DOHH2 (cell line): ENCODE measurements at regions not wholly inside any gene's neighbourhood (a gene's known extent, or its start where the extent isn't known, plus 50 kb on each side); places are given as distances from the start of the nearest gene placed in this dataset.

Experiments
- H3F3A ChIP-seq: fragments of 200-600 bp; sonication (generic), shearing (Covaris generic); 2 replicates; pipeline ENCODE4 v1.6.0; 2016; ENCODE audit warnings: antibody characterized with exemption, mild to moderate bottlenecking; ENCODE audit not compliant: control insufficient read depth, insufficient read depth
- H3K27ac ChIP-seq: fragments of 200-600 bp; sonication (generic); 2 replicates; pipeline ENCODE4 v1.5.1; 2014; ENCODE audit warnings: low read depth, mild to moderate bottlenecking, low read length, moderate library complexity
- H3K27me3 ChIP-seq: fragments of 200-600 bp; sonication (generic); 2 replicates; pipeline ENCODE4 v1.6.1; 2014; ENCODE audit warnings: mild to moderate bottlenecking, low read length, mixed read lengths; ENCODE audit not compliant: control insufficient read depth
- H3K36me3 ChIP-seq: fragments of 200-600 bp; sonication (generic); 2 replicates; pipeline ENCODE4 v1.6.1; 2014; ENCODE audit warnings: mild to moderate bottlenecking, low read length, moderate library complexity, mixed read lengths; ENCODE audit not compliant: control insufficient read depth
- H3K4me1 ChIP-seq: fragments of 200-600 bp; sonication (generic); 2 replicates; pipeline ENCODE4 v1.6.1; 2014; ENCODE audit warnings: mild to moderate bottlenecking, low read length, mixed read lengths; ENCODE audit not compliant: control insufficient read depth
- H3K4me2 ChIP-seq: fragments of 200-600 bp; sonication (generic); 2 replicates; pipeline ENCODE4 v1.6.0; 2014; ENCODE audit warnings: mild to moderate bottlenecking, low read length, moderate library complexity
- H3K4me3 ChIP-seq: fragments of 200-600 bp; sonication (generic); 2 replicates; pipeline ENCODE4 v1.5.1; 2014; ENCODE audit warnings: mild to moderate bottlenecking, low read length, mixed read lengths
- H3K79me2 ChIP-seq: fragments of 200-600 bp; sonication (generic); 2 replicates; pipeline ENCODE4 v1.6.1; 2014; ENCODE audit warnings: mild to moderate bottlenecking, low read length, mixed read lengths; ENCODE audit not compliant: control insufficient read depth
- H3K9me2 ChIP-seq: fragments of 200-600 bp; sonication (generic); replicated peaks from 2 replicates; pipeline ENCODE4 v1.6.1; 2014; ENCODE audit warnings: mild to moderate bottlenecking, low read length, mixed read lengths; ENCODE audit not compliant: control insufficient read depth
- H3K9me3 ChIP-seq: fragments of 200-600 bp; sonication (generic); 2 replicates; pipeline ENCODE4 v1.6.1; 2014; ENCODE audit warnings: antibody characterized with exemption, low read length, mixed read lengths; ENCODE audit not compliant: control insufficient read depth, insufficient read depth
- H4K20me1 ChIP-seq: fragments of 200-600 bp; sonication (generic); 2 replicates; pipeline ENCODE4 v1.6.0; 2014; ENCODE audit warnings: low read depth, mild to moderate bottlenecking, antibody characterized with exemption, low read length, moderate library complexity; ENCODE audit not compliant: control insufficient read depth, insufficient read depth
- CTCF ChIP-seq: fragments of 200-600 bp; sonication (generic); IDR thresholded peaks from one replicate; pipeline ENCODE4 v1.5.1; 2014; ENCODE audit warnings: antibody characterized with exemption, mild to moderate bottlenecking, low read depth, low read length; ENCODE audit not compliant: poor library complexity, severe bottlenecking
- EZH2phosphoT487 ChIP-seq: fragments of 200-600 bp; sonication (generic); IDR thresholded peaks from 2 replicates; pipeline ENCODE4 v1.6.1; 2017; ENCODE audit warnings: borderline replicate concordance, mild to moderate bottlenecking, antibody characterized with exemption, low read length, moderate library complexity, mixed read lengths

- Histone ChIP-seq H3K4me1 (peaks cover 3% of the 10 kb centered on the region; the same call in 1 of the 2 replicates), H3K27me3 (no peaks in the 10 kb centered on the region), H3K9me3 (no peaks in the 10 kb centered on the region), H3K36me3 (no peaks in the 10 kb centered on the region), H3F3A (no peaks in the 10 kb centered on the region), H3K4me3 (no peak overlapping the region), H4K20me1 (no peaks in the 10 kb centered on the region), H3K9me2 (no peaks in the 10 kb centered on the region), H3K4me2 (no peak overlapping the region), H3K79me2 (no peaks in the 10 kb centered on the region), H3K27ac (no peak overlapping the region)
- no peak for TF ChIP-seq CTCF
- no peak for TF ChIP-seq EZH2phosphoT487
Measured at GRCh38 chr2:67625178-67625577, 228.0 kb downstream of the ETAA1 start.

GRCh38 chr2:67625690-67626475 lies 228.8 kb downstream of the ETAA1 start:
- no peaks in the 10 kb centered on the region for H4K20me1 ChIP-seq
- H3K27ac ChIP-seq: no peak overlapping the region
- no peaks in the 10 kb centered on the region for H3F3A ChIP-seq
- H3K4me2 ChIP-seq: no peak overlapping the region
- H3K36me3 ChIP-seq: no peaks in the 10 kb centered on the region
- H3K9me2 ChIP-seq: no peaks in the 10 kb centered on the region
- TF ChIP-seq EZH2phosphoT487: no peak
- TF ChIP-seq CTCF: no peak
- no peaks in the 10 kb centered on the region for H3K79me2 ChIP-seq
- no peak overlapping the region for H3K4me3 ChIP-seq
- H3K27me3 ChIP-seq: no peaks in the 10 kb centered on the region
- peaks cover 3% of the 10 kb centered on the region; the same call in 1 of the 2 replicates for H3K4me1 ChIP-seq
- H3K9me3 ChIP-seq: no peaks in the 10 kb centered on the region

GRCh38 chr2:67626656-67627055 lies 229.5 kb downstream of the ETAA1 start:
- H3F3A ChIP-seq: no peaks in the 10 kb centered on the region
- no peak for TF ChIP-seq EZH2phosphoT487
- TF ChIP-seq CTCF: no peak

More at GRCh38 chr2:67626656-67627055, 229.5 kb downstream of the ETAA1 start:
- Histone ChIP-seq H3K9me2 (no peaks in the 10 kb centered on the region), H3K4me2 (no peak overlapping the region), H3K4me1 (peaks cover 3% of the 10 kb centered on the region; the same call in 1 of the 2 replicates), H3K9me3 (no peaks in the 10 kb centered on the region), H4K20me1 (no peaks in the 10 kb centered on the region), H3K27ac (no peak overlapping the region), H3K4me3 (no peak overlapping the region), H3K27me3 (no peaks in the 10 kb centered on the region), H3K79me2 (no peaks in the 10 kb centered on the region), H3K36me3 (no peaks in the 10 kb centered on the region)
